ENCODE measurements at regions not wholly inside any gene's neighbourhood (a gene's known extent, or its start where the extent isn't known, plus 50 kb on each side); places are given as distances from the start of the nearest gene placed in this dataset.
"Not testable (repeated sequence)": the region's sequence is repeated elsewhere in the genome, so short reads cannot be mapped to it uniquely, and the experiment has no call there.

DNA sequence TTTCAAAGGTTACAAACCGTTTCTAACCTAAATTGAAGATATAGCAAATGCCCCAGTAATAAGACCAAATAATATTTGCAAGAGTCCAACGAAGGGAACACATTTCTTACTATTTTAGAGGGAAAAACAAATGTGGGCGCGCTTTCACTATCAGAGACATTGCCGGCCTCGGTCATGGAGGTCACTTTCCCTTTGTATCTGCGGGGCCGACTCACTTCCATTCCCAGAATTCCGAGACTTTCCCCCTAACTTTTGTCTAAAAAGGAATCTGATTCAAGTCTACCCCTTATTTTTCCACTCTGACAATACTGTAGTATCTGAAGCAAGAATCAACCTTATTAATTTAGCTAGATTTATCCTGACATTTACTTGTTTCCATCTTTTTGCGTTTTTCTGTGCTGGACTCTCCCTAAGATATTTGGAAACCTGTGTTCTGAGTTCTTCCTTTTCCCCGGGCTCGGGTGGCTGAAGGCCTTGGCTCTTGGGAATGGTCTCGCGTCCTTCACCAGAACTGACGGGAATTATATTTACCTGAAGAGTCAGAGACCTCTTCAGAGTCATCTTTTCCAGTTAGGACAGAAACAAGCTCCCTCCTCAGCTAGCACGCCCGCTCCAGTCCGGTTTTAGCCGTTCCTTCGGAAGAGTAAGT, 71.8 kb upstream of the ZNF184 start:
- Mint-ChIP-seq H3K4me1 (peaks cover 4 to 16% (median 9%) of the 10 kb centered on the region in 4 donors), H3K27ac (peak overlapping the region in 2 of 10 donors; percentile 48 to 81), H3K4me3 (peak overlapping the region in 3 of 10 donors; percentile 12 to 36 (median 28)), H3K27me3 (peaks cover 74 to 98% (median 82%) of the 10 kb centered on the region in 5 donors), H3K36me3 (peaks cover 9 to 60% (median 11%) of the 10 kb centered on the region in 3 donors), H3K9me3 (peaks cover 0 to 74% (median 41%) of the 10 kb centered on the region in 9 donors)
- no peak for DNase-seq
- POLR2A ChIA-PET = no interaction called here
- ATAC-seq = no peak

GRCh38 chr6:27544135-27544534, 71.2 kb upstream of the ZNF184 start:
- Mint-ChIP-seq H3K36me3 (peaks cover 9 to 56% (median 11%) of the 10 kb centered on the region in 3 donors), H3K9me3 (peaks cover 0 to 74% (median 37%) of the 10 kb centered on the region in 9 donors), H3K4me1 (peaks cover 4 to 16% (median 9%) of the 10 kb centered on the region in 4 donors), H3K27me3 (peaks cover 73 to 96% (median 85%) of the 10 kb centered on the region in 5 donors)
- DNase-seq, H3K27ac Mint-ChIP-seq, ATAC-seq, POLR2A ChIA-PET, H3K4me3 Mint-ChIP-seq: not testable (repeated sequence)

DNA sequence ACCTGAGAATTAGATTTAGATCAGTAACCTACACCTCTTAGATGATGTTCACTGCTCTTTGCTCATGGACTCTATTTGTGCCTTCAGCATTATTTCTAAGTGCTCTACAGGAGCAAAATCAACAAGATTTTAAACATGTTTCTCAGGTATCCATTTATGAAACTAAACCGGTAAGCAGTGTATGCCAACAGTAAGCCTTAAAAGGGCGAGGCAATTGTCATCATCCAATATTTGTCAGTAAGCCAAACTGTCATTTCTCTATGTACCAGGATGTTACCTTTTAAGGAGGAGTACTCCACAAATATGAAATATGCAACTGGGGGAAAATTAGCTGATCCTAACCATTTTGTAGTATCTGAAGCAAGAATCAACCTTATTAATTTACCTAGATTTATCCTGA, 69.6 kb upstream of the ZNF184 start:
- no peak overlapping the region for H3K27ac Mint-ChIP-seq
- no peak overlapping the region for H3K4me3 Mint-ChIP-seq
- H3K36me3 Mint-ChIP-seq = peaks cover 5 to 46% (median 9%) of the 10 kb centered on the region in 3 donors
- ATAC-seq (no peak), DNase-seq (no peak)
- peaks cover 0 to 63% (median 29%) of the 10 kb centered on the region in 9 donors for H3K9me3 Mint-ChIP-seq
- POLR2A ChIA-PET = no interaction called here
- peaks cover 4 to 16% (median 9%) of the 10 kb centered on the region in 4 donors for H3K4me1 Mint-ChIP-seq
- peaks cover 69 to 94% (median 83%) of the 10 kb centered on the region in 5 donors for H3K27me3 Mint-ChIP-seq

GRCh38 chr6:27541933-27542297, 69.0 kb upstream of the ZNF184 start:
- POLR2A ChIA-PET = no interaction called here
- H3K27me3 Mint-ChIP-seq = peaks cover 68 to 94% (median 83%) of the 10 kb centered on the region in 5 donors
- H3K36me3 Mint-ChIP-seq = peaks cover 3 to 40% (median 6%) of the 10 kb centered on the region in 3 donors
- peaks cover 4 to 16% (median 9%) of the 10 kb centered on the region in 4 donors for H3K4me1 Mint-ChIP-seq
- peaks cover 0 to 57% (median 24%) of the 10 kb centered on the region in 9 donors for H3K9me3 Mint-ChIP-seq
- ATAC-seq = no peak
- no peak for DNase-seq
- H3K4me3 Mint-ChIP-seq = no peak overlapping the region
- no peak overlapping the region for H3K27ac Mint-ChIP-seq

DNA sequence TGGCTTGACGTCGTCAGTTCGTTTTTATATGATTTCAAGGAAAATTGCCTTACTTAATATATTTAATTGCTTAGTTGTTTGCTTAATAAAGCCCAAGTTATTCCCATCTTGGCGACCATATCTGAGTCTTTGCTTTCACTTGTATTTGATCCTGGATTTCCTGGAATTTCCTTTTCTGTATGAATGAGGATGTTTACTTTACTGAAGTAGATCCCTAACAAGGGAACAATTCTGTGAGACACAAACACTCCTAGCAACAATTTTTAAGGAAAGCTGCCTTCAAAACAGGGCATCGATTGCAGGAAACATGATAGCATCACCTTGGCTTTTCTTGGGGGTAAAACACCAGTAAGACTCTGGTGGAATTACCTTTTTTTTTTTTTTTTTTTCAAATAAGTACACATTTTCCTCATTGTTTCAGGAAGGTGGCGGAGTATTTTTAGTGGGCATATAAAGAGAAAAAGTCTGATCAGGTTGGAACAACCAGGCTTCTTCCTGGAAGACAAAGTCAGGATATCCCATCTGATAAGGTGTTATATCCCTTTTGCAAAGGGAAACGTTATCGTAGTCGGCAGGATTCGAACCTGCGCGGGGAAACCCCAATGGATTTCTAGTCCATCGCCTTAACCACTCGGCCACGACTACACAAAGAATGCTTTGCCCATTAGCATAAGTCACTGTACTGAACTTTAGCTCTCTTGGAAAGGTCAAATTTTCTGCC, 68.5 kb upstream of the ZNF184 start:
- peaks cover 64 to 94% (median 79%) of the 10 kb centered on the region in 5 donors for H3K27me3 Mint-ChIP-seq
- POLR2A ChIA-PET = interaction anchor here (0.7 to 1.0 kb wide), 2 partner anchors 83 to 1426 kb away, joined by 4 to 6 read pairs; no protein-coding TSS in a partner anchor
- DNase-seq (no peak), ATAC-seq (no peak)
- peaks cover 0 to 35% (median 6%) of the 10 kb centered on the region in 3 donors for H3K36me3 Mint-ChIP-seq
- peaks cover 0 to 52% (median 18%) of the 10 kb centered on the region in 9 donors for H3K9me3 Mint-ChIP-seq
- H3K4me1 Mint-ChIP-seq = peaks cover 4 to 16% (median 9%) of the 10 kb centered on the region in 4 donors
- peak overlapping the region in 1 of 10 donors; percentile 49 for H3K27ac Mint-ChIP-seq
- no peak overlapping the region for H3K4me3 Mint-ChIP-seq

DNA sequence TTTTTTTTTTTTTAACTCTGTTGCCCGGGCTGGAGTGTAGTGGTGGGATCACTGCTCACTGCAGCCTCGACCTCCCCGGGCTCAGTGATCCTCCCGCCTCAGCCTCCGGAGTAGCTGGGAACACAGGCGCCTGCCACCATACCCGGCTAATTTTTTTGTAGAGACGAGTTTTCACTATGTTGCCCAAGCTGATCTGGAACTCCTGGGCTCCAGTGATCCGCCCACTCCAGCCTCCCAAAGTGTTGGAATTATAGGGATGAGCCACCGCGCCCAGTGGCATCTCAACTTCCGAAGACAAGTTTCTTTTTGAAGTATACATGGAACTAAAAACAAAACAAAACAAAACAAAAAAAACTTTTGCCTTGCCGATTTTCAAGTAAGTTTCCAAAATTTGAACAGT, 66.6 kb upstream of the ZNF184 start:
- ATAC-seq = no peak
- Mint-ChIP-seq H3K4me1 (peaks cover 0 to 2% (median under 1%) of the 10 kb centered on the region in 4 donors), H3K27ac (no peak overlapping the region), H3K9me3 (peaks cover 0 to 34% (median 10%) of the 10 kb centered on the region in 9 donors), H3K36me3 (peaks cover 0 to 18% (median 0%) of the 10 kb centered on the region in 3 donors), H3K27me3 (peaks cover 54 to 91% (median 73%) of the 10 kb centered on the region in 5 donors), H3K4me3 (no peak overlapping the region)
- POLR2A ChIA-PET = interaction anchor here (0.6 to 1.1 kb wide), 3 partner anchors 14 to 227 kb away, joined by 4 to 7 read pairs (median 4); partner anchors contain the start of gene POM121L2
- no peak for DNase-seq

GRCh38 chr6:27532820-27533538, 60.1 kb upstream of the ZNF184 start:
- Mint-ChIP-seq H3K4me1 (no peaks in the 10 kb centered on the region), H3K27me3 (peaks cover 42 to 73% (median 61%) of the 10 kb centered on the region in 5 donors), H3K27ac (no peak overlapping the region), H3K9me3 (peaks cover 0 to 2% (median 0%) of the 10 kb centered on the region in 9 donors), H3K36me3 (peaks cover 0 to 6% (median 0%) of the 10 kb centered on the region in 3 donors), H3K4me3 (no peak overlapping the region)
- DNase-seq (no peak), ATAC-seq (no peak)
- POLR2A ChIA-PET = interaction anchor here (0.5 kb wide), 1 partner anchor 362 kb away, joined by 5 read pairs; no protein-coding TSS in a partner anchor

DNA sequence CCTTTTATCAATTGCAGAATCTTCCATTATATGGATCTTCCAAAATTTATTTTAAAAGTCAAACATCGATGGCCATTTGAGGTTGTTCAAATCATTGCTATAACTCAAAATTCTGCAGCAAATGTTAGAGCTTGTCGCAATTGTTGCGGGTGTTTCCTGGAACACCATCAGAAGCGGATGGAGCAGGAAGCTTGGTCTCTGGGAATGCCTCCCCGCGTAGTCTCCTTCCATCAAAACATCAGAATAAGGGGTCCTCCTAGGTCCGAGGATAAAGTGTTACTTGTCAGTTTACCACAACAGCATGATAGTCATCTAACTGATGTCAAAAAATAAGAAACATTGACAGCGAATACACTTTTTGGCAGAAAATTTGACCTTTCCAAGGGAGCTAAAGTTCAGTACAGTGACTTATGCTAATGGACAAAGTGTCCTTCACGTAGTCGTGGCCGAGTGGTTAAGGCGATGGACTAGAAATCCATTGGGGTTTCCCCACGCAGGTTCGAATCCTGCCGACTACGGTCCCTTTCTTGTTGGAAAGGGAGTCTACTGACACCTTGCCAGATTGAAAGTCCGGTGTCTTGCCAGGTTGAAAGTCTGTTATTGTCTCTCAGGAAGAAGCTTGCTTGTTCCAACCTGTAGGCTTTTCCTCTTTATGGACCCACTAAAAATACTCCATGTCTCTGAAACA, 59.0 kb upstream of the ZNF184 start:
- Mint-ChIP-seq H3K4me1 (no peaks in the 10 kb centered on the region), H3K27ac (no peak overlapping the region), H3K9me3 (peaks cover 0 to 2% (median 0%) of the 10 kb centered on the region in 9 donors), H3K27me3 (peaks cover 38 to 69% (median 51%) of the 10 kb centered on the region in 5 donors), H3K4me3 (no peak overlapping the region), H3K36me3 (peaks cover 0 to 6% (median 0%) of the 10 kb centered on the region in 3 donors)
- no peak for ATAC-seq
- POLR2A ChIA-PET = interaction anchor here (0.6 kb wide), 1 partner anchor 11 kb away, joined by 3 read pairs; no protein-coding TSS in a partner anchor
- no peak for DNase-seq

- POLR2A ChIA-PET, ATAC-seq, H3K36me3 Mint-ChIP-seq, H3K9me3 Mint-ChIP-seq, H3K4me3 Mint-ChIP-seq, DNase-seq, H3K27ac Mint-ChIP-seq, H3K4me1 Mint-ChIP-seq: not testable (repeated sequence)
- peaks cover 31 to 53% (median 42%) of the 10 kb centered on the region in 5 donors for H3K27me3 Mint-ChIP-seq
Observed at GRCh38 chr6:27529796-27530195, 56.9 kb upstream of the ZNF184 start.

- Mint-ChIP-seq H3K27ac (no peak overlapping the region), H3K27me3 (peaks cover 28 to 48% (median 39%) of the 10 kb centered on the region in 5 donors), H3K4me3 (no peak overlapping the region), H3K4me1 (no peaks in the 10 kb centered on the region), H3K36me3 (peaks cover 0 to 6% (median 0%) of the 10 kb centered on the region in 3 donors), H3K9me3 (peaks cover 0 to 2% (median 0%) of the 10 kb centered on the region in 9 donors)
- POLR2A ChIA-PET = no interaction called here
- DNase-seq (no peak), ATAC-seq (no peak)
Observed at GRCh38 chr6:27528714-27529113, 55.8 kb upstream of the ZNF184 start.

All from naive thymus-derived CD8-positive, alpha-beta T cell (primary cell).